ENCODE measurements at regions not wholly inside any gene's neighbourhood (a gene's known extent, or its start where the extent isn't known, plus 50 kb on each side); places are given as distances from the start of the nearest gene placed in this dataset.
"Not testable (repeated sequence)": the region's sequence is repeated elsewhere in the genome, so short reads cannot be mapped to it uniquely, and the experiment has no call there.

DNA sequence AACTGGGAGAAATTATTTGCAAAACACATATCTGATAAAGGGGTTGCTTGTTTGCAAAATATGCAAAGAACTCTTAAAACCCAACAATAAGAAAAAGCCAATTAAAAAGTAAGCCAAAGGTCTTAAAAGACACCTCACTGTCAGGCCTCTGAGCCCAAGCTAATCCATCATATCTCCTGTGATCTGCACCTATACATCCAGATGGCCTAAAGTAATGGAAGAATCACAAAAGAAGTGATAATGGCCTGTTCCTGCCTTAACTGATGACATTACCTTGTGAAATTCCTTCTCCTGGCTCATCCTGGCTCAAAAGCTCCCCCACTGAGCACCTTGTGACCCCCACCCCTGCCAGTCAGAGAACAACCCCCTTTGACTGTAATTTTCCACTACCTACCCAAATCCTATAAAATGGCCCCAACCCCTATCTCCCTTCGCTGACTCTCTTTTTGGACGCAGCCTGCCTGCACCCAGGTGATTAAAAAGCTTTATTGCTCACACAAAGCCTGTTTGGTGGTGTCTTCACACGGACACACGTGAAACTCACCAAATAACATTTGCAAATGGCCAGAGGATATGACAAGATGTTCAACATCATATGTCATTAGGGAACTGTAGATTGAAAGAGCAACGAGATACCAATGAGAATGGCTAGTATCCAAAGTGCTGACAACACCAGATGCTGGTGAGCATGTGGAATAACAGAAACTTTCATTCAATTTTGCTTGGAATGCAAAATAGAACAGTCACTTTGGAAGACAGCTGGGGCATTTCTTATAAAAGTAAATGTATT lies 565.0 kb upstream of the ADGRB3 start:
- no peaks in the 10 kb centered on the region for H3K4me1 Mint-ChIP-seq
- H3K4me3 Mint-ChIP-seq = no peak overlapping the region
- H3K27me3 Mint-ChIP-seq (ENCODE audit: low read depth, poor library complexity) = no peaks in the 10 kb centered on the region
- no peak overlapping the region for H3K27ac Mint-ChIP-seq
- TF ChIP-seq CTCF (IDR thresholded peaks at IDR 0.05) = no peak
- no peaks in the 10 kb centered on the region for H3K9me3 Mint-ChIP-seq
- H3K36me3 Mint-ChIP-seq (ENCODE audit: low read depth) = no peaks in the 10 kb centered on the region
- DNase-seq = no peak

- TF ChIP-seq CTCF (IDR thresholded peaks at IDR 0.05) = no peak
- no peak overlapping the region for H3K4me3 Mint-ChIP-seq
Observed at GRCh38 chr6:68059899-68060298, 575.2 kb upstream of the ADGRB3 start.

DNA sequence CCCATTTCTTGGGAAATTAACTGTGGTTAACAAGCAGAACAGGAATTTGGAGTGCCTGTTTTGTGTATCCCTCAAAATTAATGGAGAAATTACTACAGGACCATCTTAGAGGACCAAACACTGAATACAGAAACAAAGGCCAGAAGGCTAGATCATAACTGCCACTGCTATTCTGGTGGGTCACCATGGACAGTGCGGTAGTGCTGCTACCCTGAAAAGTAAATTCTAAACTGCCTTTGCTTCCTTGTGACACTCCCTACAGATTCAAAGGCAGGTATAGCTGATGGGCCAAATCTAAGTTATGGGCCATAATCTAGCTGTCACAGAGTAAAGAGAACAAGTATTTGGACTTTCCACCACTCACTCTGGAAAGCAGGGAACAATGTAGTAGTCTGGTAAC lies 575.8 kb upstream of the ADGRB3 start:
- Mint-ChIP-seq H3K27me3 (ENCODE audit: low read depth, poor library complexity) (peaks cover 4% of the 10 kb centered on the region), H3K9me3 (peaks cover 15% of the 10 kb centered on the region), H3K4me1 (no peaks in the 10 kb centered on the region), H3K27ac (no peak overlapping the region), H3K36me3 (ENCODE audit: low read depth) (no peaks in the 10 kb centered on the region), H3K4me3 (no peak overlapping the region)
- DNase-seq = no peak
- no peak for TF ChIP-seq CTCF (IDR thresholded peaks at IDR 0.05)

More at GRCh38 chr6:68059899-68060298, 575.2 kb upstream of the ADGRB3 start:
- DNase-seq = no peak
- peaks cover 4% of the 10 kb centered on the region for H3K27me3 Mint-ChIP-seq (ENCODE audit: low read depth, poor library complexity)
- no peaks in the 10 kb centered on the region for H3K4me1 Mint-ChIP-seq
- no peak overlapping the region for H3K27ac Mint-ChIP-seq
- peaks cover 15% of the 10 kb centered on the region for H3K9me3 Mint-ChIP-seq
- H3K36me3 Mint-ChIP-seq (ENCODE audit: low read depth) = no peaks in the 10 kb centered on the region

DNA sequence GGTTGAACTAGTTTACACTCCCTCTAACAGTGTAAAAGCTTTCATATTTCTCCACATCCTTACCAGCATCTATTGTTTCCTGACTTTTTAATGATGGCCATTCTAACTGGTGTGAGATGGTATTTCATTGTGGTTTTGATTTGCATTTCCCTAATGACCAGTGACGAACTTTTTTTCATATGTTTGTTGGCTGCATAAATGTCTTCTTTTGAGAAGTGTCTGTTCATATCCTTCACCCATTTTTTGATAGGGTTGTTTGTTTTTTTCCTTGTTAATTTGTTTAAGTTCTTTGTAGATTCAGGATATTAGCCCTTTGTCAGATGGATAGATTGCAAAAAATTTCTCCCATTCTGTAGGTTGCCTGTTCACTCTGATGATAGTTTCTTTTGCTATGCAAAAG lies 578.5 kb upstream of the ADGRB3 start:
- not testable (repeated sequence) for DNase-seq; H3K36me3 Mint-ChIP-seq (ENCODE audit: low read depth); H3K4me1 Mint-ChIP-seq; H3K4me3 Mint-ChIP-seq; H3K27ac Mint-ChIP-seq; H3K27me3 Mint-ChIP-seq (ENCODE audit: low read depth, poor library complexity)
- peaks cover 15% of the 10 kb centered on the region for H3K9me3 Mint-ChIP-seq

GRCh38 chr6:68054756-68055155 lies 580.3 kb upstream of the ADGRB3 start:
- Mint-ChIP-seq H3K4me3 (no peak overlapping the region), H3K9me3 (peaks cover 15% of the 10 kb centered on the region), H3K36me3 (ENCODE audit: low read depth) (no peaks in the 10 kb centered on the region), H3K27me3 (ENCODE audit: low read depth, poor library complexity) (no peaks in the 10 kb centered on the region), H3K4me1 (no peaks in the 10 kb centered on the region), H3K27ac (no peak overlapping the region)
- no peak for DNase-seq
- TF ChIP-seq CTCF (IDR thresholded peaks at IDR 0.05) = no peak

DNA sequence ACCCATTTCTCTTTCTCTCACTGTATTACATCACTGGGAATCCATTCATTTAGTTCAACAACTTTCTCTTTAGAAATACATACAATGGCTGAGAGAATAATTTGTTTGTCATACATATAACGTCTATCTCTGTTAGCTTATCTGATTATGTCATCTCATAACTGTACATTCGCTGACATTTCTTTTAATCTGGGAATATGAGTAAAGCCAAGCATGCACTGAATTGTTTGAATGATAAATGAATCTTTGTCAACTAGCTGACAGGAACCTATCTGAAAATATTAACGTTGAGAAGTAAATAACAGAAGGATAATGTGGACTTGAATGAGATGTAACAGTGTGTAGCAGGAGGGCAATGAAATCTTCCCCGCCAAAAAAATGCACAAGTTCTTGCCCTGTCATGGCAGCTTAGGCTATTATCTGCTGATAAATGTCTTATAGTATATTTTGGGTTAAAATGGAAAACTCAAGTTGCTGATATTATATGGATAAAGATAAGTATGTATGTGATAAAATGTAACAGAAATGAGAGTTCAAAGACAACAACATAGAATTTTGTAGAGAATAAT lies 581.2 kb upstream of the ADGRB3 start:
- Mint-ChIP-seq H3K36me3 (ENCODE audit: low read depth) (no peaks in the 10 kb centered on the region), H3K9me3 (peaks cover 15% of the 10 kb centered on the region), H3K27me3 (ENCODE audit: low read depth, poor library complexity) (no peaks in the 10 kb centered on the region), H3K27ac (no peak overlapping the region), H3K4me3 (no peak overlapping the region), H3K4me1 (no peaks in the 10 kb centered on the region)
- no peak for DNase-seq
- TF ChIP-seq CTCF (IDR thresholded peaks at IDR 0.05) = no peak
